Right lobe of liver (tissue), 6 donors: ENCODE measurements at regions not wholly inside any gene's neighbourhood (a gene's known extent, or its start where the extent isn't known, plus 50 kb on each side); places are given as distances from the start of the nearest gene placed in this dataset.

ENCODE experiments used
- ATAC-seq, 4 donors: fragments of 200-7000 bp; cut with Tn5 transposase; one replicate each; pipeline ENCODE4 v1.9.1; 2020; ENCODE audit warnings: mild to moderate bottlenecking in 4 of 4, moderate library complexity in 4 of 4
- DNase-seq, 3 donors: peaks; one replicate each; pipeline ENCODE4 v3.0.0-alpha.2; 2020
- H3K27ac ChIP-seq, 3 donors: fragments of 200-600 bp; one replicate each; pipeline ENCODE4 v1.8.0; 2022
- H3K27me3 ChIP-seq, 2 donors: fragments of 200-600 bp; one replicate each; pipeline ENCODE4 v1.8.0; 2022
- H3K36me3 ChIP-seq, 4 donors: fragments of 200-600 bp; sonication (generic) in 1 of 4; one replicate each; pipeline versions ENCODE4 v1.5.1 to v1.8.0; 2017 to 2022; ENCODE audit warnings: control low read depth in 1 of 4
- H3K4me1 ChIP-seq, 4 donors: fragments of 200-600 bp; sonication (generic) in 1 of 4; one replicate each; pipeline versions ENCODE4 v1.5.1 to v1.8.0; 2017 to 2022; ENCODE audit warnings: control low read depth in 1 of 4
- H3K4me3 ChIP-seq, 3 donors: fragments of 200-600 bp; one replicate each; pipeline ENCODE4 v1.8.0; 2022
- H3K9me3 ChIP-seq, 4 donors: fragments of 200-600 bp; sonication (generic) in 1 of 4; one replicate each; pipeline versions ENCODE4 v1.5.1 to v1.8.0; 2017 to 2022; ENCODE audit warnings: control low read depth in 1 of 4
- POLR2A ChIP-seq: fragments of 450-650 bp; IDR thresholded peaks from one replicate; pipeline ENCODE4 v1.6.1; 2017; ENCODE audit warnings: antibody characterized with exemption, mild to moderate bottlenecking
- WGBS: methylation state at CpG from one replicate; pipeline ENCODE4 v1.1.6; 2018; ENCODE audit warnings: low coverage, low lambda C conversion rate; ENCODE audit not compliant: insufficient coverage; ENCODE audit errors: missing lambda C conversion rate; 5-methylcytosine and 5-hydroxymethylcytosine counted together
- intact Hi-C, 2 donors: fragments of 100-400 bp; cut with DNase I; formaldehyde crosslinking; loops; one replicate each; pipeline versions ENCODE4 v1.11.2 to v1.14.1; 2022
- TF ChIP-seq, protein P1 (sequence below), 4 donors: fragments of 200-600 bp in 3 of 4; fragments of 450-650 bp in 1 of 4; IDR thresholded peaks; one replicate each; pipeline versions ENCODE4 v1.5.1 to v1.8.0; 2016 to 2022; ENCODE audit warnings: antibody characterized with exemption in 4 of 4, mild to moderate bottlenecking in 2 of 4
- donor health status: DM: no; HTN: yes; CAD: no.
- donor health status: DM: no; HTN: no; CAD: no.
- donor health status: DM: no; HTN: no; CAD: no.
- donor health status: DM: no; HTN: yes; CAD: no.
- donor health status: DM: no; HTN: yes; CAD: no.

DNA sequence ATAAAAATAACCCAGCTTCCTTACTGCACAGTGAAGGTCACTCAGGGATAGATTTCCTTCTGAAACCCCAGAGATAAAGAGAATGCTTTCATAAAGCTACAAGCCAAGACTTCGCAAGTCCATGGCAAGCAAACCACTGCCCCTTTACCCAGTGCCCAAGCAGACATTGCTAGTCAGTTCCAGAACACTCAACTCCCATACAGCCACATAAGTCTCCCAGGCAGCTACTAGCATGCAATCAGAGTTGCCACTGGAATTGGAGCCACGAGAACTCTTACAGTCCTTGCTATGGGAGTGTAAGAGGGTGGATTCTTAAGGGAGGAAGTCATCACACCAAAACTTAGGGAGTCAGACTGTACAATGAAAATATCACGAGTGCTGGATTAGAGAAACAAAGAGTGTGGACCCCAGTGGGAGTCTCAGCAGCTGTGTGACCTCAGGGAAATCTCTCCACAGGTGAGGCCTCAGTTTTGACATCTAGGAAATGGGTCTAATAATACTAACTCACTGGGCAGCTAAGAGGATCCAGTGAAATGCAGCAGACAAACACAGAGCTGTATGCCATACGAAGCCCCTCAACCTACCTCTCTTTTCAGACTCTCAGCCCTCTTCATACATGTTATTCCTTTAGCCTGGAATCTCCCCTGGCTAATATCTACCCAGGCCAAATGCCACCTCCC is 526.6 kb downstream of the MN1 start:
- no peak for TF ChIP-seq POLR2A
- TF ChIP-seq, protein P1, sequence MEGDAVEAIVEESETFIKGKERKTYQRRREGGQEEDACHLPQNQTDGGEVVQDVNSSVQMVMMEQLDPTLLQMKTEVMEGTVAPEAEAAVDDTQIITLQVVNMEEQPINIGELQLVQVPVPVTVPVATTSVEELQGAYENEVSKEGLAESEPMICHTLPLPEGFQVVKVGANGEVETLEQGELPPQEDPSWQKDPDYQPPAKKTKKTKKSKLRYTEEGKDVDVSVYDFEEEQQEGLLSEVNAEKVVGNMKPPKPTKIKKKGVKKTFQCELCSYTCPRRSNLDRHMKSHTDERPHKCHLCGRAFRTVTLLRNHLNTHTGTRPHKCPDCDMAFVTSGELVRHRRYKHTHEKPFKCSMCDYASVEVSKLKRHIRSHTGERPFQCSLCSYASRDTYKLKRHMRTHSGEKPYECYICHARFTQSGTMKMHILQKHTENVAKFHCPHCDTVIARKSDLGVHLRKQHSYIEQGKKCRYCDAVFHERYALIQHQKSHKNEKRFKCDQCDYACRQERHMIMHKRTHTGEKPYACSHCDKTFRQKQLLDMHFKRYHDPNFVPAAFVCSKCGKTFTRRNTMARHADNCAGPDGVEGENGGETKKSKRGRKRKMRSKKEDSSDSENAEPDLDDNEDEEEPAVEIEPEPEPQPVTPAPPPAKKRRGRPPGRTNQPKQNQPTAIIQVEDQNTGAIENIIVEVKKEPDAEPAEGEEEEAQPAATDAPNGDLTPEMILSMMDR (IDR thresholded peaks at IDR 0.05): no peak
- H3K27me3 ChIP-seq: no peaks in the 10 kb centered on the region
- H3K36me3 ChIP-seq: no peaks in the 10 kb centered on the region
- no peak overlapping the region for H3K27ac ChIP-seq
- WGBS: 31% methylated on average over 4 of the region's 4 CpGs
- H3K9me3 ChIP-seq: no peaks in the 10 kb centered on the region
- no peak for DNase-seq
- no peaks in the 10 kb centered on the region for H3K4me1 ChIP-seq
- intact Hi-C loops: no loop called here
- no peak overlapping the region for H3K4me3 ChIP-seq
- ATAC-seq: no peak

DNA sequence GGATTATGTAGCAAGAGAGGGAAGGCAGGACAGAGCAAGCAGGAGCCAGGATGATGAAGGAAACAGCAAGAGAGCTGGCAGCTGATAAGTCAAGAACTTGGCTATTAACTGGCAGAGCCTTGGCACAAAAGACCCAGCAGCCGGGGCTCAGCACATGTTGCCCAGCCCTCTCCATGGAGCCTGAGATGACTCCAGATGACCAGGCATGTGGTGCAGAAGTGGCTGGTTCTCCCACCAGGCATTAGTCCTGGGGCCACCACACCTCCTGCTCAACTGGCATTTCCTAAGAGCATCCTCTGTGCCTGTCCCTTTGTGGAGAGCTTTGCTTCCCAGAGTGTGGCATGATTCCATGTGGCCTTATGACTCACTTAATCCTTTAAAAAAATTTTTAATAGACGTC is 522.6 kb downstream of the MN1 start:
- DNase-seq (no peak), ATAC-seq (no peak)
- no peak for TF ChIP-seq POLR2A
- TF ChIP-seq, protein P1 (IDR thresholded peaks at IDR 0.05): no peak
- H3K36me3 ChIP-seq: no peaks in the 10 kb centered on the region
- intact Hi-C loops: no loop called here
- no peak overlapping the region for H3K4me3 ChIP-seq
- H3K27me3 ChIP-seq: no peaks in the 10 kb centered on the region
- no peaks in the 10 kb centered on the region for H3K4me1 ChIP-seq
- 56% methylated on average over 1 of the region's 2 CpGs for WGBS
- no peaks in the 10 kb centered on the region for H3K9me3 ChIP-seq
- H3K27ac ChIP-seq: no peak overlapping the region

DNA sequence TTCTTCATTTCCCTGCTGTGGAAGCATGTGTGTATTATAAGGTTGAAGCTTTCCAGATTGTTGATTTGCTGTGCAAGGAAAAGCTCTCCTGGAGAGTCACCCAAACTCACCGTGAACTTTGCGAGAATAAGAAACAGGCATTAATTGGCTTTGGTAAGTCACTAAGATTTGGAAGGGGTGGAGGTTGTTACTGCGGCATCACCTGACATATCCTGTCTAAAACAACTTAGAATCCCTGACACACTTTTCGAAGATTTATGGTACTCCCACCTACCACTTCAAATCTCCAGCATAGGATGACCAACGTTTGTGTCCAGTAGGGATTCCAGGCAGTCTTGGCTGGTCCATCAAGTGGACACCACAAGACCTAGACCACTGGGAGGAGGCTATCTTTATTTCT is 518.3 kb downstream of the MN1 start:
- intact Hi-C loops: no loop called here
- no peak overlapping the region for H3K27ac ChIP-seq
- TF ChIP-seq POLR2A: no peak
- TF ChIP-seq, protein P1 (IDR thresholded peaks at IDR 0.05): no peak
- no peak overlapping the region for H3K4me3 ChIP-seq
- ATAC-seq: no peak
- H3K9me3 ChIP-seq: no peaks in the 10 kb centered on the region
- 57% methylated on average over 5 of the region's 5 CpGs for WGBS
- DNase-seq: no peak
- H3K36me3 ChIP-seq: no peaks in the 10 kb centered on the region
- H3K4me1 ChIP-seq: no peaks in the 10 kb centered on the region
- no peaks in the 10 kb centered on the region for H3K27me3 ChIP-seq

DNA sequence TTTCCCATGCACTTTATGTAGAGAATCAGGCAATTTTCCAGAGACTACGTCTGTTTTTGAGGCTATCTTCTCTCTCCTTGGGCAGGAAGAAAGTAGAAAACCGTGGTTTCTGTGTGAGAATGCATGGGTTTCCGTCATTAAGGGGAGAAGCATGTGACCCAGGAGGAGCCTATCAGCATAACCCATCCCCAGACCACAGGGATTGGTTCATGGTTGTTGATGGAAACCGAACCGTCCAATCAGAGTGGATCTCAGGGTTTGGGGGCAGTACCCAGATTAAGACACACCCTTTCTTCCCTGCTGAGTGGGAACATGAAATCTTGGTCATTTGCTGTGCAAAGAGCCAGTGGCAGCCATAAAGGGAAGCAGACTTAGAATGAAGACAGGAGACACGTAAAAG is 517.8 kb downstream of the MN1 start:
- Histone ChIP-seq H3K27ac (no peak overlapping the region), H3K36me3 (no peaks in the 10 kb centered on the region), H3K4me1 (no peaks in the 10 kb centered on the region), H3K9me3 (no peaks in the 10 kb centered on the region), H3K27me3 (no peaks in the 10 kb centered on the region), H3K4me3 (no peak overlapping the region)
- no peak for DNase-seq
- TF ChIP-seq POLR2A: no peak
- TF ChIP-seq, protein P1 (IDR thresholded peaks at IDR 0.05): no peak
- no peak for ATAC-seq
- 53% methylated on average over 6 of the region's 6 CpGs for WGBS
- intact Hi-C loops: no loop called here

DNA sequence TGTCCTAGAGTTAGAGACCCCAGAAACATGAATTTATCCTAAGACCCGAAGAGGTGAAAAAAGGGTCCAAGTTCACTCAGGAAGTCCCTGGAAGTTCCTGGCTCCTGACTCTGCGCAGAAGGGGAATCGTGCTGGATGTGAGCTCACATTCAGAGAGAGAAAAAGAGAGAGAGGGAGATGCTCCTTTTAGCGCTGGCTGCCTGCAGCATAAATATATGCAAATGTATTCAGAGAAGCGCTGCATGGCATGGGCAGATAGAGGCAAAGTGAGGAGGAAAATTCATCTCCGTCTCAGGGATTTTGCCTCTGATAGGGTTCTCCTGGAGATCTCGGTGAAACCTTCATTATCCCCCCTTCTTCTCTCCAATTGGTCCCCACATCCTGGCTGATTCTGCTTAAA is 517.2 kb downstream of the MN1 start:
- ATAC-seq: no peak
- TF ChIP-seq, protein P1 (IDR thresholded peaks at IDR 0.05): no peak
- TF ChIP-seq POLR2A: no peak
- Histone ChIP-seq H3K36me3 (no peaks in the 10 kb centered on the region), H3K9me3 (no peaks in the 10 kb centered on the region), H3K27ac (no peak overlapping the region), H3K4me3 (no peak overlapping the region), H3K4me1 (no peaks in the 10 kb centered on the region), H3K27me3 (no peaks in the 10 kb centered on the region)
- no peak for DNase-seq
- intact Hi-C loops: no loop called here
- WGBS: 77% methylated on average over 4 of the region's 7 CpGs
